ENCODE measurements at regions not wholly inside any gene's neighbourhood (a gene's known extent, or its start where the extent isn't known, plus 50 kb on each side); places are given as distances from the start of the nearest gene placed in this dataset.
"Not testable (repeated sequence)": the region's sequence is repeated elsewhere in the genome, so short reads cannot be mapped to it uniquely, and the experiment has no call there.

DNA sequence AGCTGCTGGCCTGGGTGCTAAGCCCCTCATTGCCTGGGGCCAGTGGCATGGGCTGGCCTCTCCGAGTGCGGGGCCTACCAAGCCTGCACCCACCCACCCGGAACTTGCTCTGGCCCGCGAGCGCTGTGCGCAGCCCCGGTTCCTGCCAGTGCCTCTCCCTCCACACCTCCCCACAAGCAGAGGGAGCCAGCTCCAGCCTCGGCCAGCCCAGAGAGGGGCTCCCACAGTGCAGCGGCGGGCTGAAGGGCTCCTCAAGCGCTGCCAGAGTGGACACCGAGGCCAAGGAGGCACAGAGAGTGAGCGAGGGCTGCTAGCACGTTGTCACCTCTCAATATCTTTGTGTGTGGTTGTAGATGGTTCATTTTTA, 74.8 kb upstream of the ATP1A1 start:
- TF ChIP-seq, protein P1, sequence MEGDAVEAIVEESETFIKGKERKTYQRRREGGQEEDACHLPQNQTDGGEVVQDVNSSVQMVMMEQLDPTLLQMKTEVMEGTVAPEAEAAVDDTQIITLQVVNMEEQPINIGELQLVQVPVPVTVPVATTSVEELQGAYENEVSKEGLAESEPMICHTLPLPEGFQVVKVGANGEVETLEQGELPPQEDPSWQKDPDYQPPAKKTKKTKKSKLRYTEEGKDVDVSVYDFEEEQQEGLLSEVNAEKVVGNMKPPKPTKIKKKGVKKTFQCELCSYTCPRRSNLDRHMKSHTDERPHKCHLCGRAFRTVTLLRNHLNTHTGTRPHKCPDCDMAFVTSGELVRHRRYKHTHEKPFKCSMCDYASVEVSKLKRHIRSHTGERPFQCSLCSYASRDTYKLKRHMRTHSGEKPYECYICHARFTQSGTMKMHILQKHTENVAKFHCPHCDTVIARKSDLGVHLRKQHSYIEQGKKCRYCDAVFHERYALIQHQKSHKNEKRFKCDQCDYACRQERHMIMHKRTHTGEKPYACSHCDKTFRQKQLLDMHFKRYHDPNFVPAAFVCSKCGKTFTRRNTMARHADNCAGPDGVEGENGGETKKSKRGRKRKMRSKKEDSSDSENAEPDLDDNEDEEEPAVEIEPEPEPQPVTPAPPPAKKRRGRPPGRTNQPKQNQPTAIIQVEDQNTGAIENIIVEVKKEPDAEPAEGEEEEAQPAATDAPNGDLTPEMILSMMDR (IDR thresholded peaks at IDR 0.05; ENCODE audit: insufficient read depth, low read depth, low read length), result not testable (repeated sequence)
- not testable (repeated sequence) for TF ChIP-seq EZH2 (IDR thresholded peaks at IDR 0.05; ENCODE audit: insufficient read depth, low read length)
